ENCODE measurements at regions not wholly inside any gene's neighbourhood (a gene's known extent, or its start where the extent isn't known, plus 50 kb on each side); places are given as distances from the start of the nearest gene placed in this dataset.

DNA sequence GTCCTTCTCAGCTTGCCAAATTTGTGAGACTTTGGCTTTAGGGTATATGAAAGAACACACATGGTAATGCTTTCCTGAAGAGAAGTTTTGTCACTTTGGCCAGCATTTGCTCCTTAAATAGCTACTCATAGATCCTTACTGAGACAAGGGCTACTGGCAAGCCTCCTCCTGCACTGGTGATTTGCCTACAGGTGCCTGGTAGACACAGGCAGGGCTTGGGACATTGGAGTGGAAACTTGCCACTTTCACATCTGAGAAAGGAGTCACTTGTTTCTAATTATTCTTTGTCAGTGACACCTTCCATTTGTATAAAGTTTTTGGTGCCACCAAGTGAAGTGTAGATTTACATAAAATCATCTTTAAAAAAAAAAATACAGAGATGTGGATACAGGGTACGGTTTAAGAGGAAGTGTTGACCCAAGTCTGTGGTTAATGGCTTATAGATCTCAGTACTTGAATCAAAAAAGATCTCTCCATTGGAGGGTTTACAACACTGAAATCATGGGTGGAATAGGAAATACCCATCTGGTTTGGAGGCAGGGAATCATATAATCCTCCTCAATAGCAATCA, 132.8 kb upstream of the GADL1 start:
- TF ChIP-seq GATA2 (IDR thresholded peaks at IDR 0.05; ENCODE audit: low read depth, low read length), result no peak
- TF ChIP-seq GATA3 (IDR thresholded peaks at IDR 0.05; ENCODE audit: low read depth, low read length), result no peak

Data from SH-SY5Y (cell line).